ENCODE measurements at regions not wholly inside any gene's neighbourhood (a gene's known extent, or its start where the extent isn't known, plus 50 kb on each side); places are given as distances from the start of the nearest gene placed in this dataset.

- Histone ChIP-seq H3K27ac (ENCODE audit: insufficient read depth, low read depth, low read length) (no peak overlapping the region), H2AFZ (ENCODE audit: low read depth, low read length) (no peak overlapping the region), H3K9ac (replicated peaks; ENCODE audit: extremely low read depth, insufficient read depth, low read length) (no peak overlapping the region), H3K9me3 (replicated peaks; ENCODE audit: control insufficient read depth, insufficient read depth, low read length) (peaks cover 9% of the 10 kb centered on the region), H3K36me3 (ENCODE audit: control insufficient read depth in 2 of 2, extremely low read depth in 1 of 2, insufficient read depth in 2 of 2, low read length in 2 of 2) (no peaks in the 10 kb centered on the region), H4K20me1 (replicated peaks; ENCODE audit: control insufficient read depth, extremely low read depth, insufficient read depth, low read length) (no peaks in the 10 kb centered on the region), H3K4me1 (ENCODE audit: control insufficient read depth, extremely low read depth, insufficient read depth, low read length) (no peaks in the 10 kb centered on the region), H3K27me3 (ENCODE audit: control insufficient read depth in 2 of 2, insufficient read depth in 2 of 2, low read length in 2 of 2) (no peaks in the 10 kb centered on the region), H3K4me3 (replicated peaks in 1 of 3; ENCODE audit: insufficient read depth in 1 of 3, low read depth in 1 of 3, low read length in 3 of 3) (no peak overlapping the region), H3K79me2 (ENCODE audit: control insufficient read depth, insufficient read depth, low read length) (no peaks in the 10 kb centered on the region), H3K9me1 (replicated peaks; ENCODE audit: control insufficient read depth, extremely low read depth, insufficient read depth, low read length) (no peaks in the 10 kb centered on the region), H3K4me2 (ENCODE audit: insufficient read depth, low read length) (no peak overlapping the region)
- FAIRE-seq (no peak), DNase-seq (ENCODE audit: low read depth, low spot score) (no peak)
- TF ChIP-seq FOS (IDR thresholded peaks at IDR 0.05; ENCODE audit: borderline replicate concordance, insufficient read depth, low read length) (no peak), JUN (IDR thresholded peaks at IDR 0.05; ENCODE audit: borderline replicate concordance, insufficient read depth, insufficient read length, low read depth) (no peak), MYC (IDR thresholded peaks at IDR 0.05; ENCODE audit: low read depth, low read length) (no peak), CTCF (IDR thresholded peaks at IDR 0.05; ENCODE audit: extremely low read depth in 1 of 2, insufficient read depth in 1 of 2, low read depth in 1 of 2, low read length in 2 of 2) (no peak), MAX (IDR thresholded peaks at IDR 0.05; ENCODE audit: insufficient read depth, insufficient read length) (no peak), GATA2 (IDR thresholded peaks at IDR 0.05; ENCODE audit: insufficient read depth, insufficient read length, low read depth, low read length) (no peak), EZH2 (IDR thresholded peaks at IDR 0.05; ENCODE audit: borderline replicate concordance, low read depth, low read length, severe bottlenecking) (no peak)
- ChIA-PET CTCF (no interaction called here), POLR2A (no interaction called here)
- dilution Hi-C loops (cut with MboI; ENCODE audit: extremely low pct_ligation_motif_present, low sequenced_read_pairs), result no loop called here
- intact Hi-C loops (cut with micrococcal nuclease), result no loop called here
- no TSS peak for BruUV-seq (replicated peaks)
Measured at GRCh38 chr1:238196516-238196915, 305.8 kb upstream of the ZP4 start.

All from endothelial cell of umbilical vein (primary cell).